ENCODE measurements at regions not wholly inside any gene's neighbourhood (a gene's known extent, or its start where the extent isn't known, plus 50 kb on each side); places are given as distances from the start of the nearest gene placed in this dataset.

DNA sequence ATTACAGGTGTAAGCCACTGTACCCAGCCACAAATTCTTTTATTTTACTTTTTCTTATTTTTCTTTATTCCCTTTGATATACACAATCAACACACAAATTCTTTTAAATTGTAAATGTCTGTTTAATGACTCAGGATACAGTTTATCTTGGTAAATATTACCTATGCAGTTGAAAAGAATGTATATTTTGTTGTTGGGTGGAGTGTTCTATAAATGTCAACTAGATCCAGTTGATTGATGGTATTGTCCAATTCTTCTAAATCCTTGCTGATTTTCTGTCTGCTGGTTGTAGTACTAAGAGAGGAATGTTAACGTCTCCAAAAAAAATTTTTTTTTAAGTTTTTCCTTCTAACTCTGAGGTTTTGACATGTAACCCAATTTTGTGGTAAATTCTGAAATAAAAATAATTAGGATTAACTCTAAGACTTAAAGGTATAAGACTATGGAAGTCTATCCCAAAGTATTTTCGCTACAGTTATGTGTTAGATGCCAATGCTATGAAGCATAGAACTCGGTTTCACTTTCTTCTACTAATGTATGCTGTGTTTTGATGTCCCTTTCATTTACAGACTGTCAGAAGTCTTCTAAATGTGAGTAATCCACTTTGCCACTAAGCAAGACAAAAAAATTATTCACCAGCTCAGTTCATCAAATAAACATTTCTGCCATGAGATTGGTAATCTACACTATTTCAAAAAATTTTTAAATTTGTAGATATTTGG, 720.2 kb upstream of the C9orf72 start (continued):
- TF ChIP-seq, protein P1, sequence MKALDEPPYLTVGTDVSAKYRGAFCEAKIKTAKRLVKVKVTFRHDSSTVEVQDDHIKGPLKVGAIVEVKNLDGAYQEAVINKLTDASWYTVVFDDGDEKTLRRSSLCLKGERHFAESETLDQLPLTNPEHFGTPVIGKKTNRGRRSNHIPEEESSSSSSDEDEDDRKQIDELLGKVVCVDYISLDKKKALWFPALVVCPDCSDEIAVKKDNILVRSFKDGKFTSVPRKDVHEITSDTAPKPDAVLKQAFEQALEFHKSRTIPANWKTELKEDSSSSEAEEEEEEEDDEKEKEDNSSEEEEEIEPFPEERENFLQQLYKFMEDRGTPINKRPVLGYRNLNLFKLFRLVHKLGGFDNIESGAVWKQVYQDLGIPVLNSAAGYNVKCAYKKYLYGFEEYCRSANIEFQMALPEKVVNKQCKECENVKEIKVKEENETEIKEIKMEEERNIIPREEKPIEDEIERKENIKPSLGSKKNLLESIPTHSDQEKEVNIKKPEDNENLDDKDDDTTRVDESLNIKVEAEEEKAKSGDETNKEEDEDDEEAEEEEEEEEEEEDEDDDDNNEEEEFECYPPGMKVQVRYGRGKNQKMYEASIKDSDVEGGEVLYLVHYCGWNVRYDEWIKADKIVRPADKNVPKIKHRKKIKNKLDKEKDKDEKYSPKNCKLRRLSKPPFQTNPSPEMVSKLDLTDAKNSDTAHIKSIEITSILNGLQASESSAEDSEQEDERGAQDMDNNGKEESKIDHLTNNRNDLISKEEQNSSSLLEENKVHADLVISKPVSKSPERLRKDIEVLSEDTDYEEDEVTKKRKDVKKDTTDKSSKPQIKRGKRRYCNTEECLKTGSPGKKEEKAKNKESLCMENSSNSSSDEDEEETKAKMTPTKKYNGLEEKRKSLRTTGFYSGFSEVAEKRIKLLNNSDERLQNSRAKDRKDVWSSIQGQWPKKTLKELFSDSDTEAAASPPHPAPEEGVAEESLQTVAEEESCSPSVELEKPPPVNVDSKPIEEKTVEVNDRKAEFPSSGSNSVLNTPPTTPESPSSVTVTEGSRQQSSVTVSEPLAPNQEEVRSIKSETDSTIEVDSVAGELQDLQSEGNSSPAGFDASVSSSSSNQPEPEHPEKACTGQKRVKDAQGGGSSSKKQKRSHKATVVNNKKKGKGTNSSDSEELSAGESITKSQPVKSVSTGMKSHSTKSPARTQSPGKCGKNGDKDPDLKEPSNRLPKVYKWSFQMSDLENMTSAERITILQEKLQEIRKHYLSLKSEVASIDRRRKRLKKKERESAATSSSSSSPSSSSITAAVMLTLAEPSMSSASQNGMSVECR (CRISPR knock-in tag; IDR thresholded peaks at IDR 0.05): no peak
- TF ChIP-seq ZBTB7A (IDR thresholded peaks at IDR 0.05; ENCODE audit: borderline replicate concordance, control insufficient read depth, low read depth, low read length) (no peak), KAT7 (CRISPR knock-in tag; IDR thresholded peaks at IDR 0.05; ENCODE audit: borderline replicate concordance) (no peak), HIVEP1 (CRISPR knock-in tag; IDR thresholded peaks at IDR 0.05) (no peak), BRF1 (IDR thresholded peaks at IDR 0.05; ENCODE audit: borderline replicate concordance, extremely low read depth, insufficient read length) (no peak), KAT2B (IDR thresholded peaks at IDR 0.05; ENCODE audit: low read depth, low read length) (no peak), HLTF (IDR thresholded peaks at IDR 0.05) (no peak)
- TF ChIP-seq, protein P2, sequence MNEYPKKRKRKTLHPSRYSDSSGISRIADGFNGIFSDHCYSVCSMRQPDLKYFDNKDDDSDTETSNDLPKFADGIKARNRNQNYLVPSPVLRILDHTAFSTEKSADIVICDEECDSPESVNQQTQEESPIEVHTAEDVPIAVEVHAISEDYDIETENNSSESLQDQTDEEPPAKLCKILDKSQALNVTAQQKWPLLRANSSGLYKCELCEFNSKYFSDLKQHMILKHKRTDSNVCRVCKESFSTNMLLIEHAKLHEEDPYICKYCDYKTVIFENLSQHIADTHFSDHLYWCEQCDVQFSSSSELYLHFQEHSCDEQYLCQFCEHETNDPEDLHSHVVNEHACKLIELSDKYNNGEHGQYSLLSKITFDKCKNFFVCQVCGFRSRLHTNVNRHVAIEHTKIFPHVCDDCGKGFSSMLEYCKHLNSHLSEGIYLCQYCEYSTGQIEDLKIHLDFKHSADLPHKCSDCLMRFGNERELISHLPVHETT (CRISPR knock-in tag; conservative IDR thresholded peaks at IDR 0.05 in 1 of 2, IDR thresholded peaks at IDR 0.05 in 1 of 2): no peak
- TF ChIP-seq, protein P3, sequence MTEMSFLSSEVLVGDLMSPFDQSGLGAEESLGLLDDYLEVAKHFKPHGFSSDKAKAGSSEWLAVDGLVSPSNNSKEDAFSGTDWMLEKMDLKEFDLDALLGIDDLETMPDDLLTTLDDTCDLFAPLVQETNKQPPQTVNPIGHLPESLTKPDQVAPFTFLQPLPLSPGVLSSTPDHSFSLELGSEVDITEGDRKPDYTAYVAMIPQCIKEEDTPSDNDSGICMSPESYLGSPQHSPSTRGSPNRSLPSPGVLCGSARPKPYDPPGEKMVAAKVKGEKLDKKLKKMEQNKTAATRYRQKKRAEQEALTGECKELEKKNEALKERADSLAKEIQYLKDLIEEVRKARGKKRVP (CRISPR knock-in tag; IDR thresholded peaks at IDR 0.05): no peak

Data from K562 (cell line).